M059J (cell line): ENCODE measurements at regions not wholly inside any gene's neighbourhood (a gene's known extent, or its start where the extent isn't known, plus 50 kb on each side); places are given as distances from the start of the nearest gene placed in this dataset.
"Not testable (repeated sequence)": the region's sequence is repeated elsewhere in the genome, so short reads cannot be mapped to it uniquely, and the experiment has no call there.

Source experiments
- DNase-seq: peaks from one replicate; pipeline ENCODE4 v3.0.0-alpha.2; 2012; ENCODE audit warnings: low read depth

DNA sequence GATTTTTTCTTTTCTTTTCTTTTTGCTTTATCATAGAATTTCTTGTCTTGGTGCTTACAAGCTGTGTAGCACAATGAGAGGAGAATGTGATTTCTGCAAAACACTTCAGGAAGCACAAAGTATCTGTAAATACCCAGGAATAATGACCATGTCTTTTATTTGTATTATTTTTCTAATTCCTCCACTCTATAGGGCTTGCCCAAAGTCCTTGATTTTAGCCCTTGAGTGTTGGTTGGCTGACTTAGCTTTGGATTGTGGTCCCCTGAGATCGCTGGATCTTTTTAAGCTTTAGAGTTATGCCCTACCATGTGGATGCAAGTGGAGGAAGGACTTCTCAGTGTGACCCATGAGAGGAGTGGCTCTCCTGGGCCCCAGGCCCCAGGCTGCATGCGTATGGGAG, 52.2 kb downstream of the HOXC4 start:
- DNase-seq = not testable (repeated sequence)

DNA sequence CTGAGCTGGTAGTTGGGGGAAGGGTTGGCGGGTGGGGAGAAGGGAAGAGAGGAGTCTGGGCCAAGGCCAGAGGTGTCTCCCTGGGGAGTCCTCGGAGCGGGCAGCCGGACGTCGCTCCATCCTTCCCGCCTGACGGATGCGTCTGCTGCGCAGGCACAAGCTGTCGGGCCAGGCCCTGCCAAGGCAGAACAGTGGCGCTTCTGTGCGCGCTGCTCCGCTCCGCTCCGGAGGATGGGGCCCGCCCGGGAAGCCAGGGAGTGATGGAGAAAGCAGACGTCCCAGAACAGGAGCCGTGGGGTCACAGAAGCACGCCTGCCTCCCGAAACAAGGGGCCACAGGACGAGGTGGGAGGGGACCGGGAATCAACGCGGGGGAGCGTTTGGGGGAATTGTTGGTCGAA, 52.6 kb downstream of the HOXC4 start:
- not testable (repeated sequence) for DNase-seq

DNA sequence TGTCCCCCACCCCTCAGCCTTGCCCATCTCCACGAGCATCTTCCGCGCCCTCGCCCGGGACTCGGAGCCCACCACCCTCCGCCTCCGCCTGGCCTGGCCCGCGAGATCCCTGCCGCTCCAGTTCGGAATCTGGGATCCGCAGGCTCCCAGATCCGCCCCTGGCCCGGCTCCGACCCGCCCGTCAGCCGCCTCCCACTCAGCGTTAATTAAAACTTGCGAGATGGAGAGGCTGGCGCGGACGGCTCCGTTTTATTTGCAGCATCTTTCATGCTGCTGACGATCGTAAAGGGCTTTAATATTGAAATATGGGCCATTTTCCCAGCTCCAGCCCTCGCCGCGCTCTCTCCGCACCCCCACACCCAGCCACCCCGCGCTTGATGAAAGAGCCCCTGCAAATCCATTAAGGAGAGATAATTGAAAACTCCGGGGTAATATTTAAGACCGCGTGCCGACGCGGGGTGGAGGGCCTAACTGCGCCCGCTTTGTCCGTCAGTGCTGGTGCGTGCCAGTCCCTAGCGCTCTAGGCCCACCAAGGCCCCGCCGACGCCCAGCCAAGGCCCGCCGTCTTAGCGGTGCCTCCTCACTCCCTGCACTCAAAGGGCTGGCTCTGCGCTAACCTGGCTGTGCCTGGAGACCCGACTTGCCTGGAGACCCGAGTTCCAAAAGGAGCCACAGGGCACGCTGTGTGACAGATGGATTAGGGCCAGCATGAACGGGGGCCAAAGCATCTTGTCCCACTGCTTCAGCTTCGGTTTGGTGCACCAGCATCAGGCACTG, 53.4 kb downstream of the HOXC4 start:
- DNase-seq = not testable (repeated sequence)

DNA sequence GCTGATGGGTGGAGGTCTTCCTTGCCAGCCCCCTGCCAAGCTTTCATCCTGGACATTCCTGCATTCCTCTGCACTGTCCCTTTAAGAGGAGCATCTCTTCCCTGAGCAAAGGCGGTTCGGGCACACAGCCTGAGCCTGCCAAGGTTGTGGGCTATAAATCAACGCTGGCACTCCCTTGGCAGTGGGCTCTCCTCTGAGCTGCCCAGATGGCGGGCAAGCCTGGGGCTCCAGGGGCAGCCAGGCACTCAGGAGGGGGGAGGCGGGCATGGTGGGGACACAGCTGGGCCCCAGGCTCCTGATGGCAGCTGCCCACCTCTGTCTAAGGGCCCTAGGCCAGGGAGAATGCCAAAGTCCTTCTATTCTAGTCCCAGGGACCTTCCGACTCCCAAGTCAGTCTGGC, 58.7 kb downstream of the HOXC4 start:
- peak; percentile 24 for DNase-seq

DNA sequence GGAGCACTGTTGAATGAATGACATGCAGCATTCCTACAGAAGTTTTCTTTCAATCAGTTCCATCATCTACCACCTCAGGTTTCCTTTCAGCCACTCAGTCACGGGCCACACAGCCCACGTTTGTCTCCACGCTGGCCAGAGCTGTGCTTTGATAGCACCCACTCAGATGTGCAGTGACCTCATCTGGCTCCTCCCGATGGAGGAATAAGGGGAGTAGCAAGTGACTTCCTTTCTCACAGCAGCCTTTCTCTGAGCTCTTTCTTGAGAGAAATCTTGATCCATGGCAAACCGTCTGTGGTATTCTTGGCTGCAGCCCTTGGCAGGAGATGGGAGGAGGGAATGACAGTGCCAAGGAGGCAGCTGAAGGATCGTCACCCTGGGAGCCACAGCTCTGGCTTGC, 62.4 kb downstream of the HOXC4 start:
- DNase-seq = peak; percentile 32

DNA sequence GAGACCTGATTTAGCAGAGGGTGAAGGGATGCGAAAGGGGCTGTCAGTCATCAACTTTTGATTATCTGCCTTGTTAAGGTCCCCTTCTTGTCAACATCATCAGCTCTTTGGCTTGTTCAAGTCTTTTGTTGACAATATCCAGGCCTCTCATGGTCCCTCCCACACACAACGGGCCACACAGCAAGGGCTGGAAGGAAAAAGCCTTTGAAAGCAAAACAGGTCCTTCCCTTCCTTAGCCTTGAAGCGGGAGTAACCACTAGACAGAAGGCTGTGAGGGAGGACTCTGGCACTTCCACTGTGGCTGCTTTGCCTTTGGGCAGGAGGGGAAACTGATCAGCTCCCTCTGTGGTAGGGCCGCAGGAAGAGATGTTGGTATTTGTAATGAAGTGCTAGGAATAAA, 63.8 kb downstream of the HOXC4 start:
- DNase-seq = not testable (repeated sequence)

DNA sequence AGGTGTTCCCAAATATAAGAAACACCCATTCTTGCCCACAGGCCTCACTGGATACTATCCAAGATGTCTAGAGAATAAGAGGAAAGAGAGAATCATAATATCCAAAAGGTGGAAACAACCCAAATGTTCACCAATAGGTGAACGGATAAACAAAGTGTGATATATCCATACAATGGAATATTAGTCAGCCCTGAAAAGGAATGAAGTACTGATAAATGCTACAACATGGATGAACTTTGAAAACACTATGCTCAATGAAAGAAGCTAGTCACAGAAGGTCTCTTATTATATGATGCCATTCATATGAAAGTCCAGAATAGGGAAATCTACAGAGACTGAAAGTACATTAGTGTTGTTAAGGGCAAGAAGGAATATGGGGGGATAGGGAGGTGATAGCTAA, 65.4 kb downstream of the HOXC4 start:
- DNase-seq = not testable (repeated sequence)

DNA sequence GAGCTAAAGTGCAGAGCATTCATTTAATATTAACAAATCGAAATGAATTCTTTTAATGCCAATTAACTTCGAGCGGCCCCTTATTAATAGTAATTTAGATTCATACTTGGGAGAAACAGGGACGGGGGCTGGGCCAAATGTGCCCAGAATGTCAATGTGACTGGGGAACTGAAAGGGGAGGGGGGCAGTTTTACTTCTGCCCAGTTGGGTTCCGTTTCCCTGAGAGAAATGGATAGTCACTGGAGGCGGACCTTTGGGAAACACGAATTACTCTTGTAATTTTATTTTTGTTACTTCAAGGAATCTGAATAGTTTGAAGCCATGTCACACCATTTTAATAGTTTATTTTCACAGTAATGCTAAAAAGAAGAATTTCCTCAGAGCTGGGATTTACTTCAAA, 64.8 kb downstream of the SMUG1 start:
- DNase-seq = not testable (repeated sequence)

DNA sequence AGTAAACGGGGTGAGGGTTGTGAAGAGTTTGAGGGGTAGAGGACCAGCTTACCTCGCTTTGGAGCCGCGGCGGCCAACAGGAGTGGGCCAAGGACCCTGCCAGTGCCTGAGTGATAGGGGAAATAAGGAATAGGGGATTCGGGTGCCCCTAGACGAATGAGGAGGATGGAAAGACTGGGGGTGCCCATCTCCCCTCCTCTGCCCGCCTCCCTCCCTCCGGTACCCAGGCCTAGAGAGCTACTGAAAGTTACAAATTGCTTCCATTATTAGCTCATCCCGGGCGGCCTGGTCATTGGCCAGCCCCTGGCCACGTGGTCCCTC, 63.1 kb downstream of the SMUG1 start:
- DNase-seq = not testable (repeated sequence)

DNA sequence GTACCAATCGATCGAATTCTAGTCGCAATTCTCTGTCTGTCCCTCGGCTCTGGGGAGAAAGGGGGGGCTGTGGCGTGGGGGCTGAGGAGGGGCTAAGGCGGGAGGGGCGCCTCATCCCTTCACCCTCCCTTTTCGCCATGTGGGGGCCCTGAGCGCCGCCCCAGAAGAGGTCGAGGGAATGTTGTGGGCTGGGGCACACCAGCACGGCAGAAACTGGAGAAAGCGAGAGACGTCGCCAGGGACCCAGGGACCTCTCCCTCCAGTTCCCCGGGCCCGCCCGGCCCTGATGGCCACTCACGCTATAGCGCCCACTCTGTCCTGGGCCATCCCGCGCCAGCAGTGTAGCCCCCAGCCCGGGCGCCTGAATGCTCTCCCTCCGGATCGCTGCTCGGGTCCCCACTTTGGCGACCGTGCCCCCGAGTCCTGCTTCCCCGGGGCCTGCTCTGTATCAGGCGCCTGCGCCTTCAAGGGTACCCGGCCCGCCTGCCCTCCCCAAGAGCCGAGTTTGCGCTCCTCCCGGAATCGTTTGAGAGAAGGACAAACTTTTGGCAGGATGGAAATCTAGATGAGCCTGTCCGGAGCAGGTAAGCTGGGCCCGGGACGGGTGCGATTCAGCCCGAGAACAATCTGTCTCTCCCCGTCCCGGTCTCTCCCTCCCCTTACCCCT, 62.6 kb downstream of the SMUG1 start:
- DNase-seq = no peak

DNA sequence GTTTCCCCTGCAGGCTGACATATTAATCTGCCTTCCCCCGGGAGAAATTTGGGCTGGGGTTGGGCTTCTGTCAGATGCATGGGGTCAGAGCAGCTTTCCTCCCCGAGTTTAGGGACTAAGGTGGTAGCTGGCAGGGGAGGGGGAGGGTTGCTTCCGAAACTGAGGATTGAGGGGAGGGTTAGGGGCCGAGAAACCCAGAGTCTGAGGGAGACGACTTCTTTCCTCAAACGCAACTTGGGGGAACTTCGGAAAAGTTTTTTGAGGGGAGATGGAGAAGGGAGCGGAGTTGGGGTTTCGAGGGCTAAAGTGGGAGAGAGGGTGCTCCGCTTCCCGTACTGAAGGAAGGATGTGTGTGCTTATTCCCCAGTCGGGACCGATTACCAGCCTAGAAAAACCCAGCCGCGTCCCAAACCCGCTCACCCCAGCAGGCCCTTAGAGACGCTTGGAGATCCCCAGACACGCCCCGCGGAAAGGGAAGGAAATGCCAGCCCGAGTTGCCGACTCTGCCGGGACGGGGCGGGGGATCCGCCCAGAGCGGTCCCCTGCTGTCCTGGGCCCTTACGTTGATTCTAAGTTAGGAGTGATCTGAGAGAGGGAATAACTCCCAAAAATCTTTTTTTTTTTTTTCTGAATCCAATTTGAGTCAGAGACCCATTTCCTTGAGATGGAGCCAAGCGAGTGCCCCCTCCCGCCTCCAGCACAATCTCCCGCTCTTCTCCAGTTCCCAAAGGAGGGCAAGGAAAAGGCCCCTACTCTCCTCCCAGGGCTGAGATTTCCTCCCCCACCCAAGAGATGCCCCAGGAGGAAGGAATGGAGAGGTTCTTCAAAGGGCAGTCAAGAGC, 61.9 kb downstream of the SMUG1 start:
- DNase-seq = peak; percentile 40

DNA sequence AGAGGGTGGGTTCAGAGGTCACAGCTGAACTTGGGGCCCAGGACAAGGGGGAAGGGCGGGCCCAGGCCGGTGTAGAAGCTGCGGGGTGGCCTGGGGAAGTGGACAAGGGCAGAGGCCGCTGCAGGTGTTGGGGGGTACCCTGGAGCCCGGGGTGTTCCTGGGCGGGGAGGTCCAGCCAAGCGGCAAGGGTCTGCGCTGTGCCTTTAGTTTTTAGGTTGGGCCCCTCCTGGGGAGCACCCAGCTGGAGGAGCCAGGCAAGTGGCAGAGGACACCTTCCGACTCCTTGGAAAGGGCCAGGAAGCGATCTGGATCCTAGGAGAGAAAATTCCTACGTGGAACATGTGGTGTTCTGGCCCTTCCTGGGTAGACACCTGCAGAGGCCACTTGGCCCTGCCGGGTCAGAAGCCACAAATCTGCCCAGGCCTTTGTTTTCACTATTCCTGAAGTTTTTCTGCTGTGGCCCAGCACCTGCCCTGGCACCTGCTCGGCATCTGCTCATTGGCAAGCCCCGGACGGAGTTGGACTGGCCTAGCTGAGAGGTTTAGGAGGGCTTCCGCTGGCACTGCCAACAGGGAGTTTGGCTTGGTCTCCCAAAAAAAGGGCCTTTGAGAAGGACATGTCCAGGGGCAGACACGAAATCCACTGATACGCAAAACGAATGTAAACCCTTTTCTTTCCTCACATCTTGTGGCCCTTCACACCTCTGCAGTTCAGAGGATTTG, 61.1 kb downstream of the SMUG1 start:
- no peak for DNase-seq

DNA sequence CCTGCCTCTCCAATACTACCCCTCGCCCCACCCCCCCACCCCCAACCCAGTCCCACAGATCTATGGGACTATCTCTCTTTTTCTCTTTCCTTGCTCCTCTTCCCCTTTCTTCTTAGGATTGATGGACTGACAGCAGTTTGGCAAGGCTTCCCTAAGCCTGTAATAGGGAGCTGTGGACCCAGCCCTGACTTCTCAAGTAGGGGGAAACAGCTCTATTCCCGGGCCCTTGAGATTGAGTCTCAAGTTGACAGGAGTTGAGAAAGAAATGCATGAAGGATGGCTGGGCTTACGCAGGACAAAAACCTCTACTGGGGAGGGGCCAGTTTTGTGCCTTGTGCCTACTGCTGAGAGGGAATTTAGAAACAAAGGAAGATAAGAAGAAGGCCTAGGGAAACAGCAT, 60.4 kb downstream of the SMUG1 start:
- no peak for DNase-seq

DNA sequence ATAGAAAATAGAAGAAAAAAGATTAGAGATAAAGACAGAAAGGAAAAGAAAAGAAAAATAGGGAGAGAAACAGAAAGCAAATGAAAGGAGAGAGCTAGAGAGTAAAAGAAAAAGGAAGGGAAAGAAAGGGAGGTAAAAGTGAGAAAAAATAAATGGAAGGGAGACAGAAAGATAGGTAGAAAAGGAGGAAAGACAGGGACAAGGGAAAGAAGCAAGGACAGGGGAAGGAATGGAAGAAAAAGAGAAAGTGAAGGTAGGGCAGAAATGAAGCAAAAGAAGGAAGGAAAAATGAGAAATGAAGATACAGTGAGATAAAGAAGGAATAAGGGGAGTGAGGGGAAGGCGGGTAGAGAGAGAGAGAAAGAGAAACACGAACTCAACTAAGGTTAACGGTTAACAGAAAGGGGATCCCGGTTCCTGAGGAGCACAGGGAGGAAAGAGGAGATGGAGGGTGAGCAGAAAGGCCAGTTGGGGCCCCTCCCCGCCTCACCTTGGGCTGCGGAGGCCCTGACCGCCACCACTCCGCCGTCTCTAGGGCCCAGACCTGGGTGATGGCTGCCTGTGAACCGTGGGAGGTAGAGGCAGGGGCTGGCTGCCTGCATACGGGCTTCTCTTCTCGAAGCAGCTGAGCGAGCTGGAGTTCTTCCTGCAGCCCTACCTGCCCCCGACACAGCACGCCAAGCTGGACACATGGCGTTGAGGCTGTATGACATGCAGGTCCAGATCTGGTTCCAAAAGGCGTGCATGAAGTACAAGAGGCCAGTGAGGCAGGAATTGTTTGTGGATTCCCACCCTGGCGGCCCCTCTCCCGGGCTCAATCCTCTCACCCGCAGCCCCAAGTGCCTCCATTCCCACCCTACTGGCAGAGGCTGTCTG, 59.5 kb downstream of the SMUG1 start:
- no peak for DNase-seq
